H1 (cell line): ENCODE measurements at regions not wholly inside any gene's neighbourhood (a gene's known extent, or its start where the extent isn't known, plus 50 kb on each side); places are given as distances from the start of the nearest gene placed in this dataset.

Experiments used
- CTCF ChIA-PET: fragments of 300-600 bp; sonication (Branson Sonifier 250); formaldehyde crosslinking; loops from one replicate; lab custom pipeline; 2021; ENCODE audit not compliant: partially characterized antibody; lab: Charles Lee
- POLR2A ChIA-PET: fragments of 300-600 bp; sonication (Branson Sonifier 250); formaldehyde crosslinking; loops from one replicate; lab custom pipeline; 2021; ENCODE audit warnings: inconsistent platforms; ENCODE audit not compliant: partially characterized antibody; lab: Charles Lee
- DNase-seq, 2 experiments: peaks; one replicate each; pipeline versions ENCODE4 v3.0.0 to v3.0.0-alpha.2; 2010 to 2022; ENCODE audit warnings: low spot score in 2 of 2, low read depth in 1 of 2, mixed read lengths in 1 of 2
- FAIRE-seq: peaks from 2 replicates; lab custom pipeline; 2011; peaks lifted over from hg19 to GRCh38; lab: Jason Lieb, UNC
- H2AFZ ChIP-seq: 2 replicates; pipeline ENCODE4 v1.8.1; 2012; ENCODE audit warnings: low read length, inconsistent platforms
- H2AK5ac ChIP-seq: 2 replicates; pipeline ENCODE4 v1.6.1; 2013; ENCODE audit warnings: low read depth, low read length
- H2BK120ac ChIP-seq: replicated peaks from 2 replicates; pipeline ENCODE3; 2013; ENCODE audit warnings: low read depth, low read length, inconsistent platforms
- H2BK12ac ChIP-seq: 2 replicates; pipeline ENCODE4 v1.6.1; 2013; ENCODE audit warnings: low read depth, low read length
- H2BK15ac ChIP-seq: 2 replicates; pipeline ENCODE4 v1.6.1; 2013; ENCODE audit warnings: low read length
- H2BK20ac ChIP-seq: 2 replicates; pipeline ENCODE4 v1.6.1; 2013; ENCODE audit warnings: low read length
- H2BK5ac ChIP-seq: 2 replicates; pipeline ENCODE4 v1.6.1; 2013; ENCODE audit warnings: low read depth, low read length
- H3K14ac ChIP-seq: 2 replicates; pipeline ENCODE4 v1.6.1; 2013; ENCODE audit warnings: inconsistent platforms; ENCODE audit not compliant: insufficient read length
- H3K18ac ChIP-seq: 2 replicates; pipeline ENCODE4 v1.6.1; 2013; ENCODE audit warnings: low read length; ENCODE audit errors: extremely low read depth
- H3K23ac ChIP-seq: 2 replicates; pipeline ENCODE4 v1.6.1; 2013; ENCODE audit warnings: inconsistent platforms; ENCODE audit not compliant: insufficient read length
- H3K23me2 ChIP-seq: 2 replicates; pipeline ENCODE4 v1.6.1; 2013; ENCODE audit warnings: low read depth, low read length
- H3K27ac ChIP-seq: 2 replicates; pipeline ENCODE4 v1.6.1; 2011; ENCODE audit warnings: low read depth, low read length, inconsistent platforms
- H3K27me3 ChIP-seq, 4 experiments: replicated peaks in 1 of 4; 1 replicate in 1 of 4; 2 replicates in 3 of 4; pipeline versions ENCODE4 v1.6.1 to v1.8.1; 2011 to 2013; ENCODE audit warnings: low read length in 3 of 4, mild to moderate bottlenecking in 3 of 4, inconsistent platforms in 2 of 4, mixed read lengths in 2 of 4, moderate library complexity in 1 of 4; ENCODE audit not compliant: control insufficient read depth in 3 of 4, insufficient read depth in 3 of 4; ENCODE audit errors: extremely low read depth in 1 of 4
- H3K36me3 ChIP-seq, 4 experiments: 2 replicates each; pipeline versions ENCODE4 v1.6.1 to v1.8.1; 2011 to 2013; ENCODE audit warnings: mild to moderate bottlenecking in 4 of 4, low read length in 3 of 4, moderate library complexity in 2 of 4, control low read depth in 1 of 4, inconsistent platforms in 1 of 4; ENCODE audit not compliant: insufficient read depth in 4 of 4, control insufficient read depth in 2 of 4
- H3K4ac ChIP-seq: replicated peaks from 2 replicates; pipeline ENCODE3; 2013; ENCODE audit warnings: low read length, low read depth, mixed read lengths, inconsistent platforms; ENCODE audit not compliant: insufficient read length
- H3K4me1 ChIP-seq, 4 experiments: replicated peaks in 1 of 4; 1 replicate in 1 of 4; 2 replicates in 3 of 4; pipeline versions ENCODE4 v1.6.1 to v1.8.1; 2011 to 2013; ENCODE audit warnings: low read length in 3 of 4, inconsistent platforms in 2 of 4, mixed read lengths in 1 of 4; ENCODE audit not compliant: insufficient read depth in 4 of 4, control insufficient read depth in 3 of 4
- H3K4me2 ChIP-seq, 2 experiments: 2 replicates each; pipeline versions ENCODE4 v1.6.1 to v1.8.1; 2011 to 2013; ENCODE audit warnings: low read depth in 2 of 2, low read length in 2 of 2, control low read depth in 1 of 2, inconsistent platforms in 1 of 2, mild to moderate bottlenecking in 1 of 2; ENCODE audit not compliant: insufficient read depth in 1 of 2
- H3K4me3 ChIP-seq, 4 experiments: fragments of 200-600, 300-600 bp in 1 of 4; sonication (generic), shearing (Covaris generic), sonication (Bioruptor Twin) in 1 of 4; 2 replicates each; pipeline versions ENCODE4 v1.5.1 to v1.8.1; 2011 to 2016; ENCODE audit warnings: low read length in 4 of 4, low read depth in 3 of 4, control low read depth in 2 of 4, inconsistent platforms in 2 of 4, mild to moderate bottlenecking in 2 of 4, mixed read lengths in 1 of 4, moderate library complexity in 1 of 4; ENCODE audit not compliant: insufficient read depth in 2 of 4; ENCODE audit errors: extremely low read depth in 1 of 4
- H3K56ac ChIP-seq: replicated peaks from 2 replicates; pipeline ENCODE3; 2013; ENCODE audit warnings: low read depth, mild to moderate bottlenecking, mixed read lengths, low read length, inconsistent platforms; ENCODE audit not compliant: insufficient read length
- H3K79me1 ChIP-seq: 2 replicates; pipeline ENCODE4 v1.6.1; 2013; ENCODE audit warnings: low read depth, low read length, control low read depth
- H3K79me2 ChIP-seq, 2 experiments: 2 replicates each; pipeline versions ENCODE4 v1.6.1 to v1.8.1; 2012 to 2013; ENCODE audit warnings: low read length in 2 of 2, mild to moderate bottlenecking in 2 of 2, inconsistent platforms in 1 of 2; ENCODE audit not compliant: insufficient read depth in 2 of 2, control insufficient read depth in 1 of 2
- H3K9ac ChIP-seq, 4 experiments: replicated peaks in 1 of 4; 1 replicate in 1 of 4; 2 replicates in 3 of 4; pipeline versions ENCODE4 v1.6.1 to v1.8.1; 2011 to 2013; ENCODE audit warnings: low read depth in 3 of 4, low read length in 3 of 4, control low read depth in 2 of 4, mild to moderate bottlenecking in 2 of 4, moderate library complexity in 2 of 4, inconsistent platforms in 1 of 4; ENCODE audit errors: extremely low read depth in 1 of 4
- H3K9me3 ChIP-seq, 2 experiments: 2 replicates each; pipeline versions ENCODE4 v1.6.1 to v1.8.1; 2012 to 2013; ENCODE audit warnings: mild to moderate bottlenecking in 2 of 2, moderate library complexity in 2 of 2, control low read depth in 1 of 2, inconsistent platforms in 1 of 2, low read depth in 1 of 2, low read length in 1 of 2, mixed read lengths in 1 of 2; ENCODE audit not compliant: insufficient read depth in 2 of 2
- H4K20me1 ChIP-seq, 2 experiments: replicated peaks in 1 of 2; 2 replicates each; pipeline versions ENCODE3 to v1.8.1; 2011 to 2013; ENCODE audit warnings: inconsistent platforms in 2 of 2, low read length in 2 of 2, mild to moderate bottlenecking in 1 of 2; ENCODE audit not compliant: insufficient read depth in 2 of 2, control insufficient read depth in 1 of 2
- H4K5ac ChIP-seq: 2 replicates; pipeline ENCODE4 v1.6.1; 2013; ENCODE audit warnings: low read length, low read depth, mixed read lengths, inconsistent platforms; ENCODE audit not compliant: insufficient read length
- H4K8ac ChIP-seq: 2 replicates; pipeline ENCODE4 v1.8.0; 2013; ENCODE audit warnings: mild to moderate bottlenecking, moderate library complexity, low read length, inconsistent platforms; ENCODE audit not compliant: insufficient read depth; ENCODE audit errors: extremely low read depth
- H4K91ac ChIP-seq: replicated peaks from 2 replicates; pipeline ENCODE3; 2013; ENCODE audit warnings: low read length, mixed read lengths, inconsistent platforms; ENCODE audit not compliant: insufficient read length
- CEBPB ChIP-seq: IDR thresholded peaks from 2 replicates; pipeline ENCODE4 v1.6.1; 2012; ENCODE audit warnings: low read depth, low read length
- PHF8 ChIP-seq: fragments of 200-600 bp; sonication (generic); conservative IDR thresholded peaks from 2 replicates; pipeline ENCODE4 v1.7.1; 2012; ENCODE audit warnings: low read depth, mild to moderate bottlenecking, inconsistent platforms, low read length, moderate library complexity
- POLR2AphosphoS5 ChIP-seq: IDR thresholded peaks from 2 replicates; pipeline ENCODE4 v1.6.1; 2011; ENCODE audit warnings: low read depth, low read length
- SIRT6 ChIP-seq: IDR thresholded peaks from one replicate; pipeline ENCODE4 v1.7.1; 2012; ENCODE audit warnings: low read length, inconsistent platforms
- WGBS, 2 experiments: shearing (Covaris generic) in 1 of 2; methylation state at CpG; one replicate each; pipeline versions ENCODE4 v1.1.6 to v1.1.7; 2013 to 2015; ENCODE audit warnings: low lambda C conversion rate in 2 of 2, mixed read lengths in 2 of 2, inconsistent platforms in 1 of 2, low coverage in 1 of 2, missing lambda C conversion rate in 1 of 2; ENCODE audit not compliant: insufficient replicate concordance in 2 of 2, insufficient coverage in 1 of 2, insufficient read length in 1 of 2; ENCODE audit errors: extremely low coverage in 1 of 2, missing lambda C conversion rate in 1 of 2; 5-methylcytosine and 5-hydroxymethylcytosine counted together

- Histone ChIP-seq H3K4ac (no peak overlapping the region), H3K4me3 (no peak overlapping the region), H3K79me2 (no peaks in the 10 kb centered on the region), H2BK20ac (no peak overlapping the region), H2BK5ac (no peak overlapping the region), H3K27ac (no peak overlapping the region), H2BK12ac (no peak overlapping the region), H3K36me3 (no peaks in the 10 kb centered on the region), H3K27me3 (no peaks in the 10 kb centered on the region), H3K9me3 (peaks cover 0 to 2% of the 10 kb centered on the region in 2 experiments; a peak in 1 of 4 replicates), H3K56ac (no peak overlapping the region), H4K5ac (no peak overlapping the region), H3K4me2 (no peak overlapping the region), H2AFZ (0 out of 2 replicates have a peak overlapping the region, but pooled peaks have one; percentile 16), H3K14ac (no peak overlapping the region), H2BK15ac (no peak overlapping the region), H3K9ac (no peak overlapping the region), H4K8ac (no peak overlapping the region), H3K23me2 (no peaks in the 10 kb centered on the region), H3K23ac (no peak overlapping the region), H3K79me1 (no peaks in the 10 kb centered on the region), H2AK5ac (no peak overlapping the region), H3K4me1 (no peaks in the 10 kb centered on the region), H2BK120ac (no peak overlapping the region), H4K91ac (no peak overlapping the region), H4K20me1 (no peaks in the 10 kb centered on the region), H3K18ac (no peak overlapping the region)
- ChIA-PET POLR2A (no interaction called here), CTCF (interaction anchor here (1.1 kb wide), 1 partner anchor 23 kb away, joined by 3 read pairs; no protein-coding TSS in a partner anchor)
- no peak for TF ChIP-seq CEBPB
- no peak for TF ChIP-seq PHF8
- TF ChIP-seq POLR2AphosphoS5: no peak
- no peak for TF ChIP-seq SIRT6
- DNase-seq (no peak), FAIRE-seq (no peak)
- 89% methylated on average over 3 of the region's 3 CpGs; no CpG with 5 or more reads in 1 of the 2 experiments for WGBS, 2 experiments
These were observed 223.0 kb upstream of the GATB start for GRCh38 chr4:151983854-151984253.
